ENCODE measurements at regions not wholly inside any gene's neighbourhood (a gene's known extent, or its start where the extent isn't known, plus 50 kb on each side); places are given as distances from the start of the nearest gene placed in this dataset.

DNA sequence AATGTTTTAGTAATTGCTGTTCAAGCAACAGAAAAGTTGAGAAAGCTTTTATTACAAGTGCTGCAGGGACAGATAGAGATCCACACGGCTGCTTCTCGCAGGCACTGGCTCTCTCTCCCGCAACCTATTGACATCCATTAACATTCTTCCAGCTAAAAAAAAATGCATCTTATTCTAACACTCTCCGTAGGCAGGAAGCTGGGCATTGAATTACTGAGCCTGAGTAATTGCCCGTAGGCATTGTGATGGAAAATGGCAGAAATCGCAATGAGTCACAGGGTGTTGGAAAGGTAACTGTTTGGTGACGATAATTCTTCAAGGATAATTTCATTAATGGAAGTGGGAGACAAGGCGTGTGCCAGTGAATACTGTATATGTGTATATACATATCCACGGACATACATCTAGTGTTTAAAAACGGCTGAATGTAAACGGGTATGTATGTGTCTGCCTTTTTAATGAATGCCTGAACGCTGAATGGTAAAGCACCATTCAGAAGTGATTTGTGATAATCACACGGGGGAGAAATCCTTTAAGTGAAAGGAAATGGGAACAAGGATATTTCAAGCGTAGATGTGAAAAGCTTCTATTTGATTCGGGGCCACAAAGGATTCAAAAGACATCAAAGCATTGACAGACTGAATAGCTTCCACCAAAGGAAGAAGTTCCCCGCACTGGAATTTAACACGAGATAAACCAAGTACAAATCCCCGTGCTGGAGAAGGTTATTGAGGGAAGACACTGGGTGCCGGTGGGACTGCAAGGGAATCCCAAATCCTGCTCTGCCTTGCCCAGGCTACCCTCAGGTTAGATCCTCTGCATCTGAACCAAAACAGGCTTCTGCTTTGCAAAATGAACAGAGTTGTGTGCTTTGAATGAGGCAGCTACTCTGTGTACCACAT lies 567.2 kb downstream of the NPHP4 start:
- TF ChIP-seq, protein P1, sequence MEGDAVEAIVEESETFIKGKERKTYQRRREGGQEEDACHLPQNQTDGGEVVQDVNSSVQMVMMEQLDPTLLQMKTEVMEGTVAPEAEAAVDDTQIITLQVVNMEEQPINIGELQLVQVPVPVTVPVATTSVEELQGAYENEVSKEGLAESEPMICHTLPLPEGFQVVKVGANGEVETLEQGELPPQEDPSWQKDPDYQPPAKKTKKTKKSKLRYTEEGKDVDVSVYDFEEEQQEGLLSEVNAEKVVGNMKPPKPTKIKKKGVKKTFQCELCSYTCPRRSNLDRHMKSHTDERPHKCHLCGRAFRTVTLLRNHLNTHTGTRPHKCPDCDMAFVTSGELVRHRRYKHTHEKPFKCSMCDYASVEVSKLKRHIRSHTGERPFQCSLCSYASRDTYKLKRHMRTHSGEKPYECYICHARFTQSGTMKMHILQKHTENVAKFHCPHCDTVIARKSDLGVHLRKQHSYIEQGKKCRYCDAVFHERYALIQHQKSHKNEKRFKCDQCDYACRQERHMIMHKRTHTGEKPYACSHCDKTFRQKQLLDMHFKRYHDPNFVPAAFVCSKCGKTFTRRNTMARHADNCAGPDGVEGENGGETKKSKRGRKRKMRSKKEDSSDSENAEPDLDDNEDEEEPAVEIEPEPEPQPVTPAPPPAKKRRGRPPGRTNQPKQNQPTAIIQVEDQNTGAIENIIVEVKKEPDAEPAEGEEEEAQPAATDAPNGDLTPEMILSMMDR (IDR thresholded peaks at IDR 0.05; ENCODE audit: low read depth, low read length) = no peak
- no peak for DNase-seq (ENCODE audit: extremely low read depth, low read depth)

DNA sequence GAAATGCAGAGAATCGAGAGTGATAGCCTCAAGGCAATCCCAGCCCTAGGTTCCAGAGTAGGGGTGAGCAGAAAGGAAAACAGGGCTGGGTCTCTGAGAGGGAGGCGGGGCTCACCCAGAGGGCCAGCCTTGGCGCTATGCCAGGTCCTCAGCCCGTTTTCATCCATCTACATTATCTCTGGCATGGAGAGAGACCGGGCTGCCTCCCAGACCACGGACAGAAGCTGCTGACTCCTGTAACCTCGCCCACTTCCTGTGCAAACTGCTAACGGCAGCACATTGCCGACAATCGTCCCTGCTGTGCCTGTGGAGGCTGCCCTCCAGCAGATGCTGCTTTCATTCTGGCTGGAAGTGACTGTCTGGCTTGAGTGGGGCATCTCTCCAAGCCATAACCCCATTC lies 569.1 kb downstream of the NPHP4 start:
- no peak for DNase-seq (ENCODE audit: extremely low read depth, low read depth)
- TF ChIP-seq, protein P1 (IDR thresholded peaks at IDR 0.05; ENCODE audit: low read depth, low read length) = no peak

DNA sequence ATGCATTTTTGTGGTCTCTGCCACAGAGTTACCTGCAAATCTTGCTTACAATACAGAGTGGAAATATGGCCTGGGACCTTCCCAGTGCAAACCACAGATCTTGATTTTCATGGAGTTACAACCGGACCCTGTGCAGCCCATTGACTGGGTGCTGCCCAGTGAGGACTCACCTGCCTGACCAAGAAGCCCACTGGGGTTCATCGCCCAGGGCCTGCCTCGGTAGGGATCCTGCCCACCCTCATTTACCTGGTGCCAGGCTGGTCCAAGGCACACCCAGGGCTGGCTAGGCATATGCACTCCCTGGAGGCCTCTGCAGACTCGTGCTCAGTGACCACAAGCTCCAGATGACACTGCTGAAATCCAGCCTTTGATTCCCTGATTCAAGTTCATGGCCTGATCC lies 572.7 kb downstream of the NPHP4 start:
- no peak for DNase-seq (ENCODE audit: extremely low read depth, low read depth)
- TF ChIP-seq, protein P1 (IDR thresholded peaks at IDR 0.05; ENCODE audit: low read depth, low read length) = no peak

DNA sequence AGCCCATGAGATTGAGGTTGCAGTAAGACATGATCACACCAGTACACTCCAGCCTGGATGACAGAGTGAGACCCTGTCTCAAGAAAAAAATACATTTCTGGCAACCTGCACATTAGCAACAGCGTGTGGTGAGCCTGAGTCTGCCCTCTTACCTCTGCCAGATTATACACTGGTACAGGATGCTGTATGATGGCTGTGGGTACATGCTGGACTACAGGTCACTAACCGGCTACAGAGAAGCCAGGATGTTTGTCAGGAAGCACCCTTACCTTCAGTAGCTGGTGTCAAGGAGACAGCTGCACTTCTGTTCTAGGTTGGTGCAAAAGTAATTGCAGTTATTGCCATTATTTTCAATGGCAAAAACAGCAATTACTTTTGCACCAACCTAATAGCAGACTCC lies 575.7 kb downstream of the NPHP4 start:
- no peak for DNase-seq (ENCODE audit: extremely low read depth, low read depth)
- TF ChIP-seq, protein P1 (IDR thresholded peaks at IDR 0.05; ENCODE audit: low read depth, low read length) = no peak

DNA sequence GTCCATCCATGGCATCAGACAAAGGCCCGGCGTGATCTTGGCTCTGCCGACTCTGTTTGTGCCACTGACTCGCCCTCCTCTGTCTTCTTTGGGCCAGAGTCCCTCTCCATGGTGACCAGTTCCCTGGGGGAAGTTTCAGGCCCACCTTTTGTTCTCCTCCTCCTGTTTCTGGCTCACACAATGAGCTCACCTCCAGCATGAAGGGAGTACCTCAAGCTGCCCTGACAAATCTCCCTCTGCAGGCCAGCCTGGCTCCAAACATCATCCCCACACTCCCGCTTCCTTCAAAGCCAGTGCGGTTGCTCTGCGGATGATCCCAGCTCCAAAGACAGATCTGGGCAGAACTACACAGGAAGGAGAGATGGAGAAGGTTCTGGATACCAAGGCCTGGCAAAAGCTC lies 576.6 kb downstream of the NPHP4 start:
- no peak for DNase-seq (ENCODE audit: extremely low read depth, low read depth)
- TF ChIP-seq, protein P1 (IDR thresholded peaks at IDR 0.05; ENCODE audit: low read depth, low read length) = no peak

DNA sequence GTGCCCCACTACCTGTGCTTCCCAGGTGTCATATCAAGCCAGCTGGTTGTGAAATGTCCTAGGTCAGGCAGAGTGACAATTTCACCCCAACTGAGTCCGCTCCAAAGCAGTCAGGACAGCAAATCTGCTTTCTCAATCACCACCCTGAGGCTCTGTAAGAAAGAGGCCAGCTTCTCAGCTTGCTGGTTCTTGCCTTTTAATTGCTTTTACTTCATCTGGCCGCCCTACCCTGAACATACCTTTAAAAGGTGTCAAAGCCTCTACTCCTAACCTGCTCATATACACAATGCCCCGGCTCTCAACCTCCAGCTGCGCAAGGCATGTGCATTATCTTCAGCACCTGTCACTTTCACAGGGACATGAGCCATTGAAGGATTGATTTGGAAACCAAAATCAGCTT lies 581.6 kb downstream of the NPHP4 start:
- TF ChIP-seq, protein P1 (IDR thresholded peaks at IDR 0.05; ENCODE audit: low read depth, low read length) = no peak
- DNase-seq (ENCODE audit: extremely low read depth, low read depth) = no peak

DNA sequence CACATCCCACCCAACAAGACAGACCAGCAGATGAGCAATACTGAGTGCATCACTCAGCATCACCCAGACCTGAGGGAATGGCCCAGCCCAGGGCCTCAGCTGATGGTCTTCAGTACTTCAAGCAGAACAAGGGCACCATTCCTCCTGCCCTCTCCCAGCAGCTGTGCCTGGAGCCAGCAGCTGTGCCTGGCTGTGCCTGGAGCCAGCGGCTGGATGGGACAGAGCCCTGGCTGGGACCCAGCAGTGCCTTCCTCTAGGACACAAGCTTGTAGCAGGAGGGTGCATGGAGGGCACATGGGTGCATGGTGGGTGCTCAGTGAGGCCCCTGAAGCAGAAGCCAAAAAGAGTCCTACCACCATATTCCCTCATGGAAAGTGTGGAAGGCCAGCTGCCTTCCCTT lies 583.8 kb downstream of the NPHP4 start:
- no peak for DNase-seq (ENCODE audit: extremely low read depth, low read depth)
- TF ChIP-seq, protein P1 (IDR thresholded peaks at IDR 0.05; ENCODE audit: low read depth, low read length) = no peak

All from AG09319 (cell line).